BE2C (cell line): ENCODE measurements at regions not wholly inside any gene's neighbourhood (a gene's known extent, or its start where the extent isn't known, plus 50 kb on each side); places are given as distances from the start of the nearest gene placed in this dataset.

Experiments used
- DNase-seq: peaks from one replicate; pipeline ENCODE4 v3.0.0-alpha.2; 2020
- H3K27me3 ChIP-seq: fragments of 250-450 bp; sonication (Bioruptor Pico); 2 replicates; pipeline ENCODE4 v1.5.1; 2020; ENCODE audit warnings: mild to moderate bottlenecking
- H3K36me3 ChIP-seq: fragments of 250-450 bp; sonication (Bioruptor Pico); 2 replicates; pipeline ENCODE4 v1.5.1; 2020; ENCODE audit warnings: mild to moderate bottlenecking
- H3K4me1 ChIP-seq: fragments of 250-450 bp; sonication (Bioruptor Pico); 2 replicates; pipeline ENCODE4 v1.5.1; 2020
- H3K4me3 ChIP-seq: 2 replicates; pipeline ENCODE4 v1.5.1; 2011; ENCODE audit warnings: low read depth, low read length
- H3K9me3 ChIP-seq: fragments of 250-450 bp; sonication (Bioruptor Pico); 2 replicates; pipeline ENCODE4 v1.5.1; 2020
- TF ChIP-seq, protein P1 (sequence below): IDR thresholded peaks from 2 replicates; pipeline ENCODE4 v1.5.1; 2012; ENCODE audit warnings: mild to moderate bottlenecking, low read depth, low read length

DNA sequence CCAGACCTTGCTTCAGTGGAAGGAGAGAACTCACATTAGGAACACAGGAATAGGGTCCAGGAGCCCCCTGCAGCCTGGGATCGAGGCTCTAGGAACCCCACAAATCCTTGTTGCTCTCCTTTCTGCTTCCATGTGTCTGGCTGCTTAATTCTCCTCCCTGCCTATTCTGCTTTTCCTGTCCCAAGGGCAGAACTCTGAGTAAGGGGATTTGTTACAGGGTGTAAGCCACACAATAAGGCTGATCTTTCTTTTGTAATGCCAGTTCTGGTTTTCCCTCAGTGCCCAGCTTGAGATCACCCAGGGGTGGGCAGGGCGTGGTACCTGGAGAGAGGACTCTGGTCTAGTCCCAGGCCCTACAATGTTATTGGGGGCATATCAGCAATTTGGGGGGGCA lies 119.6 kb upstream of the MGAT5 start:
- no peaks in the 10 kb centered on the region for H3K9me3 ChIP-seq
- no peaks in the 10 kb centered on the region for H3K27me3 ChIP-seq
- TF ChIP-seq, protein P1, sequence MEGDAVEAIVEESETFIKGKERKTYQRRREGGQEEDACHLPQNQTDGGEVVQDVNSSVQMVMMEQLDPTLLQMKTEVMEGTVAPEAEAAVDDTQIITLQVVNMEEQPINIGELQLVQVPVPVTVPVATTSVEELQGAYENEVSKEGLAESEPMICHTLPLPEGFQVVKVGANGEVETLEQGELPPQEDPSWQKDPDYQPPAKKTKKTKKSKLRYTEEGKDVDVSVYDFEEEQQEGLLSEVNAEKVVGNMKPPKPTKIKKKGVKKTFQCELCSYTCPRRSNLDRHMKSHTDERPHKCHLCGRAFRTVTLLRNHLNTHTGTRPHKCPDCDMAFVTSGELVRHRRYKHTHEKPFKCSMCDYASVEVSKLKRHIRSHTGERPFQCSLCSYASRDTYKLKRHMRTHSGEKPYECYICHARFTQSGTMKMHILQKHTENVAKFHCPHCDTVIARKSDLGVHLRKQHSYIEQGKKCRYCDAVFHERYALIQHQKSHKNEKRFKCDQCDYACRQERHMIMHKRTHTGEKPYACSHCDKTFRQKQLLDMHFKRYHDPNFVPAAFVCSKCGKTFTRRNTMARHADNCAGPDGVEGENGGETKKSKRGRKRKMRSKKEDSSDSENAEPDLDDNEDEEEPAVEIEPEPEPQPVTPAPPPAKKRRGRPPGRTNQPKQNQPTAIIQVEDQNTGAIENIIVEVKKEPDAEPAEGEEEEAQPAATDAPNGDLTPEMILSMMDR: no peak
- DNase-seq: no peak
- H3K4me1 ChIP-seq: no peaks in the 10 kb centered on the region
- no peak overlapping the region for H3K4me3 ChIP-seq
- no peaks in the 10 kb centered on the region for H3K36me3 ChIP-seq

DNA sequence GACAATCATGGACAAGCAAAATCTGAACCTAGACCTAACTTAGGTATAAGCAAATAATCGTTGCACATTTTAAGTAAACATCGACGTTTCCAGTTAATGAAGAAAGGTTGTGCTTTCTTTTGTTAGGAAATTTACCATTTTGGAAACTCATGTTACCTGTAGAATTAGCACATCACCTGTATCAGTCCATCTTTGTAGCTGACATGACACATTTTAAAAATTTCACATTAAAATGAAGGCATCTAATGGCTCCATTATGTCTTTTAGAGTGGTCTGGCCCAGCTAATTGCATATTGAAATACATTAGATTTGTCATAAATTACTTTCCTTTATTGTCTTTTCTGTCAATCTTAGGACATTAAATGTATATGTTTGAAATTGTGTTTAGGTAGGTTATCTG lies 119.0 kb upstream of the MGAT5 start:
- H3K9me3 ChIP-seq: no peaks in the 10 kb centered on the region
- no peaks in the 10 kb centered on the region for H3K4me1 ChIP-seq
- no peak overlapping the region for H3K4me3 ChIP-seq
- TF ChIP-seq, protein P1: no peak
- H3K36me3 ChIP-seq: no peaks in the 10 kb centered on the region
- no peak for DNase-seq
- no peaks in the 10 kb centered on the region for H3K27me3 ChIP-seq

DNA sequence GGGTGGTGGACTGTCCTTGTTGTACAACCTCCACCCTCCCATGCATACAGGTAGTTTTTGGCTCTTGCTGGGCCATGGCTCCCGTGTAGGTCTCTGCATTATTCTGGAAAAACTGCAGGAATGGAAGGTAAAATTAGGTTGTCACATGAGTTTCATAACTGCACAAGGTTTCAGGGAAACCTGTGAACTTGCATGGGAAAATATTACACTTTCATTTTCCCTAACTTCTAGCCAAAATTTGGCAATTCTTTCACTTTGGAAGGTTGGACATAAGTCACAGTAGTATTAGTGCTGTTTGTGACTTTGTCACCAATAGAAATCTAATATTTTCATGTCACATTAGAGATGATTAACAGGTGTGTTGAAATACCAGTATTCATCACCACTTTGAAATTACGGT lies 118.1 kb upstream of the MGAT5 start:
- Histone ChIP-seq H3K4me1 (no peaks in the 10 kb centered on the region), H3K27me3 (no peaks in the 10 kb centered on the region), H3K9me3 (no peaks in the 10 kb centered on the region), H3K4me3 (no peak overlapping the region), H3K36me3 (no peaks in the 10 kb centered on the region)
- TF ChIP-seq, protein P1: no peak
- DNase-seq: no peak

DNA sequence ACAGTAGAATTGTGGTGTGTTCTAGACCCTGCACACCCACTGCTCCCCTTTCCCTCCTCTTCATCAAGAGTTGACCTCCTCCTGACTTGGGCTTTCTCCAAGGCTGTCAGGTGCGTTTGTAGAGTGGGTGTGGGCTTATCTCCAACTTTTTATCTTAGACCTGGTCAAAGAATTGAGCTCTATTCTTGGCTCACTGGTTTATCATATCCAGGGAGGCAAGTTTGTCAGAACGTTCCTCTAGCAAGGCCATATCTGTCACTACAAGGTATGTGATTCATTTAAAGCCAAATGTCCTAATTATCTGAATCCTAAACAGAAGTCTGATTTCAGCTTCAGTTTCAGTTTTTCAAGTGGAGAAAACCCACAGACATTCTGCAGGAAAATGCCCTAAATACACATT lies 117.1 kb upstream of the MGAT5 start:
- Histone ChIP-seq H3K4me1 (no peaks in the 10 kb centered on the region), H3K36me3 (no peaks in the 10 kb centered on the region)
- TF ChIP-seq, protein P1: no peak

DNA sequence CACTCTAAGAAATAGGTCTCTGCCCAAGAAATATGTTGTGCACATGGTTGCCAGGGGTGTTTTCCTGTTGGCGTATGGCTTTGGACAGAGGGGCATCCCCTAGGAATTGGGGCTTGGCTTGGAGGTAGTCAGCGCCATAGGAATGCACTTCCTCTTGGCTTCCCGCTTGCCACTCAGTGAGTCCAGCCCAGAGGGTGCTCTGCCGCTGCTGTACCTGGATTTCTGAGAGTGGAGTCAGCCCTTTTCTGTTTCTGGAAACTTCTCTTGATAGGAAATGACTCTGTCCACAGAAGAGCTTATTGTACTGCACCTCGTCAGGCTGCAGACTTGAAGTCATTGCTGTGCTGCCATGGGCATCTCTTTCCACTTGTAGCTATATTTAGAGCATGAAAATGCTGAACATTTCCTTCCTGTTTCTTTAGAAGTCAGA lies 116.7 kb upstream of the MGAT5 start:
- no peak overlapping the region for H3K4me3 ChIP-seq
- TF ChIP-seq, protein P1: no peak
- DNase-seq: no peak
- H3K4me1 ChIP-seq: no peaks in the 10 kb centered on the region
- H3K36me3 ChIP-seq: no peaks in the 10 kb centered on the region
- H3K9me3 ChIP-seq: no peaks in the 10 kb centered on the region
- H3K27me3 ChIP-seq: no peaks in the 10 kb centered on the region

More for the DNA sequence above, 117.1 kb upstream of the MGAT5 start:
- Histone ChIP-seq H3K9me3 (no peaks in the 10 kb centered on the region), H3K27me3 (no peaks in the 10 kb centered on the region), H3K4me3 (no peak overlapping the region)
- DNase-seq: no peak

DNA sequence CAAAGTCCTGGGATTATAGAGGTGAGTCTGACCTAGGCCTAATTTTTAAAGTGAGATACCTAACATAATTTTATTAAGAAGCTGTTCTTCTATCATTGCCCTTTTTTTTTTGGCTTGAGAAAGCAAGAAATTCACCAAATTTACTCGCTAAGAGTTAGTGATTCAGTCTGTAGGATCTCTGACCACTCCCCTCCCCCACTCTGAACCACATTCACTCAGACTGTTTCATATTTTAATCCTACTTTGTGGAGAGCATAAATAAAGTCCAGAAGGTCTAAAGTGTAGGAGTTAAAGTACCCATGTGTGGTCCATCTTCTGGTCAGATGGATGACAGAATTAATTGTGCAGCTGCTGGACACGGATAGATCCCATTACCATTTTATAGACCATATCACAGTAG lies 115.8 kb upstream of the MGAT5 start:
- Histone ChIP-seq H3K36me3 (no peaks in the 10 kb centered on the region), H3K4me1 (no peaks in the 10 kb centered on the region), H3K9me3 (no peaks in the 10 kb centered on the region), H3K27me3 (no peaks in the 10 kb centered on the region), H3K4me3 (no peak overlapping the region)
- DNase-seq: no peak
- TF ChIP-seq, protein P1: no peak
